HepG2 (cell line): ENCODE measurements at regions not wholly inside any gene's neighbourhood (a gene's known extent, or its start where the extent isn't known, plus 50 kb on each side); places are given as distances from the start of the nearest gene placed in this dataset.

Experiments
- ATAC-seq: fragments of 200-7000 bp; cut with Tn5 transposase; 3 replicates; pipeline ENCODE4 v1.9.1; 2020; ENCODE audit warnings: mild to moderate bottlenecking, moderate library complexity
- BruUV-seq: library from RNA; stranded (reverse); fragments of 400-500 nt; replicated peaks from 2 replicates; lab custom pipeline; 2021; lab: Mats Ljungman, UMichigan
- CTCF ChIA-PET: fragments of 300-600 bp; formaldehyde crosslinking; extraction: SDS; loops from one replicate; lab custom pipeline; 2021; ENCODE audit warnings: low total read pairs, inconsistent platforms, low intra/inter-chr PET ratio; lab: Yijun Ruan, JAX
- POLR2A ChIA-PET: fragments of 350-600 bp; sonication (Branson Sonifier 250); formaldehyde crosslinking; loops from one replicate; lab custom pipeline; 2020; ENCODE audit warnings: antibody characterized with exemption, inconsistent platforms; lab: Yijun Ruan, JAX
- DNase-seq: peaks from one replicate; pipeline ENCODE4 v3.0.0-alpha.2; 2015; ENCODE audit warnings: low spot score
- FAIRE-seq: peaks from 3 replicates; lab custom pipeline; 2011; peaks lifted over from hg19 to GRCh38; lab: Jason Lieb, UNC
- H2AFZ ChIP-seq: one replicate; pipeline ENCODE4 v1.6.1; 2011; ENCODE audit warnings: low read length, inconsistent platforms
- H3K27ac ChIP-seq: fragments of 300-600 bp; 3 replicates; pipeline ENCODE4 v1.8.0; 2011; ENCODE audit warnings: mixed run types, mild to moderate bottlenecking, mixed read lengths, low read length, inconsistent platforms; ENCODE audit not compliant: insufficient read depth; ENCODE audit errors: extremely low read length
- H3K27me3 ChIP-seq, 2 experiments: fragments of 200-600 bp in 1 of 2; 2 replicates in 1 of 2; 3 replicates in 1 of 2; pipeline versions ENCODE4 v1.6.0 to v1.8.0; 2011; ENCODE audit warnings: low read length in 2 of 2, mild to moderate bottlenecking in 2 of 2, moderate library complexity in 2 of 2, inconsistent platforms in 1 of 2; ENCODE audit not compliant: insufficient read depth in 2 of 2, control insufficient read depth in 1 of 2
- H3K36me3 ChIP-seq, 2 experiments: fragments of 200-600 bp in 1 of 2; replicated peaks in 1 of 2; 2 replicates in 1 of 2; 3 replicates in 1 of 2; pipeline versions ENCODE4 v1.5.1 to v1.8.0; 2011; ENCODE audit warnings: low read length in 2 of 2, inconsistent platforms in 1 of 2; ENCODE audit not compliant: insufficient read depth in 2 of 2, control insufficient read depth in 1 of 2
- H3K4me1 ChIP-seq: 2 replicates; pipeline ENCODE4 v1.5.1; 2012; ENCODE audit warnings: low read length, inconsistent platforms; ENCODE audit not compliant: insufficient read depth
- H3K4me2 ChIP-seq: 2 replicates; pipeline ENCODE4 v1.6.0; 2011; ENCODE audit warnings: low read depth, low read length, inconsistent platforms
- H3K4me3 ChIP-seq, 3 experiments: fragments of 200-600 bp in 1 of 3; sonication (generic), shearing (Covaris generic) in 1 of 3; replicated peaks in 1 of 3; 2 replicates each; pipeline ENCODE4 v1.5.1; 2011 to 2016; ENCODE audit warnings: low read length in 3 of 3, inconsistent platforms in 2 of 3, low read depth in 2 of 3, mild to moderate bottlenecking in 2 of 3, control low read depth in 1 of 3, mixed read lengths in 1 of 3; ENCODE audit not compliant: insufficient read depth in 1 of 3
- H3K79me2 ChIP-seq: one replicate; pipeline ENCODE4 v1.6.1; 2011; ENCODE audit warnings: low read length, inconsistent platforms; ENCODE audit not compliant: insufficient read depth
- H3K9ac ChIP-seq: 2 replicates; pipeline ENCODE4 v1.6.0; 2011; ENCODE audit warnings: mild to moderate bottlenecking, low read depth, low read length, inconsistent platforms; ENCODE audit not compliant: insufficient read depth
- H3K9me3 ChIP-seq: 2 replicates; pipeline ENCODE4 v1.5.1; 2012; ENCODE audit warnings: mild to moderate bottlenecking, low read length
- H4K20me1 ChIP-seq: 2 replicates; pipeline ENCODE4 v1.6.0; 2011; ENCODE audit warnings: inconsistent platforms, mild to moderate bottlenecking, low read length, moderate library complexity; ENCODE audit not compliant: insufficient read depth
- ADNP ChIP-seq: sonication (generic); formaldehyde crosslinking; IDR thresholded peaks from 2 replicates; pipeline ENCODE4 v1.4.0; 2020; ENCODE audit warnings: missing genetic modification reagents
- FOXA3 ChIP-seq: IDR thresholded peaks from 2 replicates; pipeline ENCODE4 v1.6.1; 2016; ENCODE audit warnings: missing genetic modification reagents, missing compliant biosample characterization
- MEF2D ChIP-seq: sonication (generic); formaldehyde crosslinking; IDR thresholded peaks from 2 replicates; pipeline ENCODE4 v1.5.1; 2020; ENCODE audit warnings: mild to moderate bottlenecking, missing genetic modification reagents
- NFRKB ChIP-seq: fragments of 450-650 bp; IDR thresholded peaks from 2 replicates; pipeline ENCODE4 v1.6.1; 2017
- RNF2 ChIP-seq: fragments of 450-650 bp; conservative IDR thresholded peaks from 2 replicates; pipeline ENCODE4 v1.6.1; 2016; ENCODE audit warnings: low read depth
- TGIF2 ChIP-seq: IDR thresholded peaks from 2 replicates; pipeline ENCODE4 v1.6.1; 2016; ENCODE audit warnings: control low read depth, missing compliant biosample characterization
- TMF1 ChIP-seq: sonication (generic); formaldehyde crosslinking; IDR thresholded peaks from 2 replicates; pipeline ENCODE4 v1.8.1; 2022; ENCODE audit warnings: low read depth, missing genetic modification reagents
- ZNF264 ChIP-seq: sonication (generic); formaldehyde crosslinking; IDR thresholded peaks from 2 replicates; pipeline ENCODE4 v1.4.0; 2020; ENCODE audit warnings: missing genetic modification reagents
- ZNF749 ChIP-seq: sonication (generic); formaldehyde crosslinking; IDR thresholded peaks from 2 replicates; pipeline ENCODE4 v1.8.0; 2022; ENCODE audit warnings: mild to moderate bottlenecking, missing genetic modification reagents, moderate library complexity, borderline replicate concordance
- WGBS: methylation state at CpG from one replicate; pipeline ENCODE4 v1.1.6; 2017; ENCODE audit warnings: low lambda C conversion rate; 5-methylcytosine and 5-hydroxymethylcytosine counted together
- in situ Hi-C: cut with HindIII; loops from 2 replicates; pipeline ENCODE4 v1.10.0; 2017; ENCODE audit warnings: low pct_unique_long_range_greater_than_20kb; ENCODE audit not compliant: extremely low pct_ligation_motif_present
- intact Hi-C: fragments of 100-400 bp; cut with micrococcal nuclease; formaldehyde crosslinking; loops from one replicate; pipeline ENCODE4 v1.10.0; 2022; ENCODE audit not compliant: unreplicated experiment
- TF ChIP-seq, protein P1 (sequence below): sonication (generic); formaldehyde crosslinking; IDR thresholded peaks from 2 replicates; pipeline ENCODE4 v1.4.0; 2020; ENCODE audit warnings: missing genetic modification reagents

DNA sequence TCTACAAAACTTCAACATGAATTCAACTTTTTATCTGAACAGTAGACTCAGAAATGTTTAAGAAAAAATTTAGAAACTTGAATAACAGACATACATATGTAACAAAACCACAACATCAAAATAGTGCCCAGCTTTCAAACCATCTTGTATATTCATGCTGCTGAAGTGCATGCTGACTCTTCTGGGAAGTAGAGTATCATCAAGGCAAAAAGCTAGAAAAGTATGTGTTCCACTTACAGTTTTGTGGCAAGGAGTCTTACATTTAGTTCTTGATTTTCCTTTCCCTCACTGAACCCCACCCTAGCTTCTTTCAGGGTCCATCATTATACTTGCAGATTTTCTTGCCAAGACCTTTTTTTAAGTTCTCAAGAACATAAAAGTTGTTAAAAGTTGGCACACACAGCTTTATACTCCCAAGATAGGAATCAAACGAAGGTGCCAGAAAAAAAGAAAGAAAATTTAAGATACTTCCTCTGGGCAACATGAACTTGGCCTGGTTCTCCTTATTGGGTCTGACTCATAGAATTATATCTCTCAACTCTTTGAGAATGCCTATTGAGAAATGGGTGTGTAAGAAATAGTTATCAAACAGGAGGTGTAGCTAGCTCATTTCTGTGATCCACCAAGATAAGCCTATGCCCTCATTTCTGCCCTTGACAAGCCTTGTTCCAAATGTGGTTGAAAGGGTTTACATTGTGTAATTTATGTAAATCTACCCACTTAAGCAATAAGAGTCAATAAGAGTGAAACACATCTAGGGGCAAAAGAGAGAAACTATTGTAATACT lies 667.6 kb upstream of the ACVR2A start:
- WGBS = 0% methylated on average over 1 of the region's 1 CpG
- CTCF ChIA-PET = no interaction called here

More for the DNA sequence above, 667.6 kb upstream of the ACVR2A start:
- Histone ChIP-seq H3K27ac (no peak overlapping the region), H3K79me2 (no peaks in the 10 kb centered on the region), H4K20me1 (no peaks in the 10 kb centered on the region), H3K9me3 (peaks cover 33% of the 10 kb centered on the region), H3K4me2 (no peak overlapping the region), H3K27me3 (no peaks in the 10 kb centered on the region), H2AFZ (no peak overlapping the region), H3K4me1 (no peaks in the 10 kb centered on the region), H3K4me3 (no peak overlapping the region), H3K9ac (no peak overlapping the region), H3K36me3 (no peaks in the 10 kb centered on the region)
- no peak for TF ChIP-seq ZNF264 (CRISPR knock-in tag)
- TF ChIP-seq ADNP (CRISPR knock-in tag) = no peak
- TF ChIP-seq TMF1 (CRISPR knock-in tag) = no peak
- no peak for TF ChIP-seq TGIF2
- no peak for TF ChIP-seq ZNF749 (CRISPR knock-in tag)
- no peak for TF ChIP-seq RNF2
- no peak for TF ChIP-seq NFRKB
- TF ChIP-seq, protein P1, sequence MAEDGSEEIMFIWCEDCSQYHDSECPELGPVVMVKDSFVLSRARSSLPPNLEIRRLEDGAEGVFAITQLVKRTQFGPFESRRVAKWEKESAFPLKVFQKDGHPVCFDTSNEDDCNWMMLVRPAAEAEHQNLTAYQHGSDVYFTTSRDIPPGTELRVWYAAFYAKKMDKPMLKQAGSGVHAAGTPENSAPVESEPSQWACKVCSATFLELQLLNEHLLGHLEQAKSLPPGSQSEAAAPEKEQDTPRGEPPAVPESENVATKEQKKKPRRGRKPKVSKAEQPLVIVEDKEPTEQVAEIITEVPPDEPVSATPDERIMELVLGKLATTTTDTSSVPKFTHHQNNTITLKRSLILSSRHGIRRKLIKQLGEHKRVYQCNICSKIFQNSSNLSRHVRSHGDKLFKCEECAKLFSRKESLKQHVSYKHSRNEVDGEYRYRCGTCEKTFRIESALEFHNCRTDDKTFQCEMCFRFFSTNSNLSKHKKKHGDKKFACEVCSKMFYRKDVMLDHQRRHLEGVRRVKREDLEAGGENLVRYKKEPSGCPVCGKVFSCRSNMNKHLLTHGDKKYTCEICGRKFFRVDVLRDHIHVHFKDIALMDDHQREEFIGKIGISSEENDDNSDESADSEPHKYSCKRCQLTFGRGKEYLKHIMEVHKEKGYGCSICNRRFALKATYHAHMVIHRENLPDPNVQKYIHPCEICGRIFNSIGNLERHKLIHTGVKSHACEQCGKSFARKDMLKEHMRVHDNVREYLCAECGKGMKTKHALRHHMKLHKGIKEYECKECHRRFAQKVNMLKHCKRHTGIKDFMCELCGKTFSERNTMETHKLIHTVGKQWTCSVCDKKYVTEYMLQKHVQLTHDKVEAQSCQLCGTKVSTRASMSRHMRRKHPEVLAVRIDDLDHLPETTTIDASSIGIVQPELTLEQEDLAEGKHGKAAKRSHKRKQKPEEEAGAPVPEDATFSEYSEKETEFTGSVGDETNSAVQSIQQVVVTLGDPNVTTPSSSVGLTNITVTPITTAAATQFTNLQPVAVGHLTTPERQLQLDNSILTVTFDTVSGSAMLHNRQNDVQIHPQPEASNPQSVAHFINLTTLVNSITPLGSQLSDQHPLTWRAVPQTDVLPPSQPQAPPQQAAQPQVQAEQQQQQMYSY (CRISPR knock-in tag) = no peak
- TF ChIP-seq FOXA3 (CRISPR knock-in tag) = no peak
- no peak for TF ChIP-seq MEF2D (CRISPR knock-in tag)
- no TSS peak for BruUV-seq
- POLR2A ChIA-PET = no interaction called here
- no peak for DNase-seq
- no peak for FAIRE-seq
- no peak for ATAC-seq
- intact Hi-C loops (no loop called here), in situ Hi-C loops (no loop called here)
